Activated naive CD8-positive, alpha-beta T cell treated with anti-CD3 and anti-CD28 coated beads for 36 hours (primary cell): ENCODE measurements at regions not wholly inside any gene's neighbourhood (a gene's known extent, or its start where the extent isn't known, plus 50 kb on each side); places are given as distances from the start of the nearest gene placed in this dataset.

Experiments used
- DNase-seq: peaks from one replicate; pipeline ENCODE4 v3.0.0; 2021
- H3K27ac Mint-ChIP-seq: one replicate; pipeline ENCODE4 v1.8.0; 2022; ENCODE audit warnings: mild to moderate bottlenecking, moderate library complexity, mixed read lengths
- H3K27me3 Mint-ChIP-seq: one replicate; pipeline ENCODE4 v1.8.0; 2022; ENCODE audit warnings: mild to moderate bottlenecking, mixed read lengths
- H3K36me3 Mint-ChIP-seq: one replicate; pipeline ENCODE4 v1.8.0; 2021; ENCODE audit warnings: mild to moderate bottlenecking, mixed read lengths
- H3K4me1 Mint-ChIP-seq: one replicate; pipeline ENCODE4 v1.8.0; 2021; ENCODE audit warnings: mixed read lengths
- H3K4me3 Mint-ChIP-seq: one replicate; pipeline ENCODE4 v1.8.0; 2022; ENCODE audit warnings: mild to moderate bottlenecking, moderate library complexity, mixed read lengths
- H3K9me3 Mint-ChIP-seq: one replicate; pipeline ENCODE4 v1.8.0; 2022; ENCODE audit warnings: mixed read lengths

DNA sequence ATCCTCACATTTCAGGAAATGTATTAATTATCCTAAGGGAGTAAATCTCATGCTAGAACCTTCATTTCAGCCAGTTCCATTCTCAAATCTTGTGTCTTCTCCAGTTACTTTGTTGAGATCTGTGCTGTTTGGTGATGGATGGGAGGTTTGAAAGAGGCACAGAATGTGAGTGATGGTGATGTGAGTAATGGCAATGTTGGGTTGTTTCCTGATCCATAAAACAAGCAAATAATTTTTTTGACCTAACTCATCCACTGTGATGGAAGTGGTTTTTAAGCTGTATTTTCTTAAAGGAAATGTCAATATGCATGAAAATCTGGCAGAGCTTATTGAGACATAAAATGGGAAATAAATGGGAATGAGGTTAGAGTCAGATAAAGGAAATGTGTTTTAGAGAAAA, 214.7 kb downstream of the CHRM3 start:
- no peak overlapping the region for H3K4me3 Mint-ChIP-seq
- DNase-seq, result no peak
- no peaks in the 10 kb centered on the region for H3K36me3 Mint-ChIP-seq
- peaks cover under 1% of the 10 kb centered on the region for H3K4me1 Mint-ChIP-seq
- H3K27ac Mint-ChIP-seq, result no peak overlapping the region
- H3K27me3 Mint-ChIP-seq, result no peaks in the 10 kb centered on the region
- peaks cover 1% of the 10 kb centered on the region for H3K9me3 Mint-ChIP-seq

DNA sequence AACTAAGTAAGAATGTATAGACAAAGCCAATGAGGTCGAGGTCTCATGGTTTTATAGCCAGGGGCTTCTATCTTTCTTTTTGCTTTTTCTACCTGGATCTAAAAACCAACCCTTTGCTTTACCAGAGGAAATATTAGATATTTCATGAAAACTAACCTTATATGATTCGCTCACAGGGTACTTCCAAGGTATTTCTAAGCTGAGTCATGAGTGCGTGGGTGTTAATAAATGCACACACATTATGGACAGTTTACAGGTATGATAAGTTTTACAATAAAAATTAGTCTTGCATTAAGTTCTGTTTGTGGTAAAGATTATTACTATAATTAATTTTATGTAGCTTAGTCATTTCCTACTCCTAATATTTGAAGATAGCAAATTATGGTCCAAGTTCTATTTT, 217.2 kb downstream of the CHRM3 start:
- Mint-ChIP-seq H3K4me1 (no peaks in the 10 kb centered on the region), H3K4me3 (no peak overlapping the region), H3K36me3 (no peaks in the 10 kb centered on the region), H3K27ac (no peak overlapping the region), H3K9me3 (peaks cover 1% of the 10 kb centered on the region), H3K27me3 (no peaks in the 10 kb centered on the region)
- DNase-seq, result no peak

DNA sequence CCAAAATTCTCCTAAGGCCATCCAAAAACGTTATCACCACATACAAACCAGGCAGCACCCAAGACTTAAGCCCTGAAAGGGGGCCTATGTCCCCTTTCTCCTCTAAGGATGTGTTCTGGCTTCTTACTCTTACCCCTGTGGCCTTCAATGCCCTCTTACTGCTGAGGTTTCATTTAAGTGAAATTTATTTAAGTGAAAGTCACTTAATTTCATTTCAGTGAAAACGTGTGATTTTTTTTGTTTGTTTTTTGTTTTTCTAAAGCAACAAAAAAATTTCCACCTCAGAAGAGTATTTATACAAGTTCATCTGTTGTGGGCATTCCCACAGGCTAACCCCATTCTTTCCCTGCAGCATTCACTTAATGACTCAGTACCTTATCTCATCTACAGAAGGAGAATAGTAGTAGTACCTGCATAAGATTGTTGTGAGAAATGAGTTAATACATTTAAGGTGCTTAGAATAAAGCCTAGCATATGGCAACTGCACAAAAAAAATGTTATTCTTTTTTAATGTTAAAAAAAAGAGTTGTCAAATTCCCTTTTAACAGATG, 220.6 kb downstream of the CHRM3 start:
- no peaks in the 10 kb centered on the region for H3K27me3 Mint-ChIP-seq
- no peak for DNase-seq
- no peaks in the 10 kb centered on the region for H3K36me3 Mint-ChIP-seq
- no peak overlapping the region for H3K27ac Mint-ChIP-seq
- no peaks in the 10 kb centered on the region for H3K4me1 Mint-ChIP-seq
- no peaks in the 10 kb centered on the region for H3K9me3 Mint-ChIP-seq
- H3K4me3 Mint-ChIP-seq, result no peak overlapping the region

DNA sequence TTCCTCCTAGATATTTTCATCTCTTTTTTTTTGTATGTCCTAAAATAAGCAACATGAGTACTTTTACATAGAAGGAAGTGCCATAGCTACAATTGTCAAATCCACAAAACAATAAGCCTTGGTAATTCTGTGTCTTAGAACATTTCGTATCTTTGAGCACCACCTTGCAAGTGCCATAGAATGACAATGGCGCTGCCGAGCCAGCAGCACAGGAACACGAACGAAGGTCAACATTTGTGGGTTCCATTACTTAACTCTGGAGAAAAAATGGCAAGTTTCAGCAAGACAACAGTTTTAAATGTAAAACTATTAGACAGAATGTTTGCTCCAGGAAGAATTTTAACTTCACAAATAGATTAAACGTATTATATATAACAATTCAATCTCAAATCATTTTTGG, 222.1 kb downstream of the CHRM3 start:
- Mint-ChIP-seq H3K27ac (no peak overlapping the region), H3K9me3 (no peaks in the 10 kb centered on the region), H3K4me1 (no peaks in the 10 kb centered on the region), H3K27me3 (no peaks in the 10 kb centered on the region), H3K4me3 (no peak overlapping the region), H3K36me3 (no peaks in the 10 kb centered on the region)
- no peak for DNase-seq

DNA sequence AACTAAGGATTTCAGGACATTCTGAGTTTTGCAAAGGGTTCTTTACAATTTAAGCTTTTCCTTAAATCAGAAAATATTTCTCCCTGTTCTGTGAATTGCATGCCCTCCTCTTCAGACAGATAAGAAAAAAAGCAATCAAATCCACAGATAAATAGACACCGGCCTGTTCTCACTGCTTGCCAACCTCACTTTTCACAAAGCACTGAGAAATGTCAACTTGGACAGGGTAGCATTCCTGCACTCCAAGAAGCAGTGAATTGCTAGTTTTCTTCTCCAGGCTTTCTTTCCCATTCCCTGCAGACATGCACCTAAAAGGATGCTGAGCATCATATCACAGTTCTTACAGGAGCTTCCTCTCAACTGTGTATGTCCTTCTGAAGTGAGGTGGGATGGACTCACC, 226.0 kb downstream of the CHRM3 start:
- H3K4me3 Mint-ChIP-seq, result no peak overlapping the region
- no peaks in the 10 kb centered on the region for H3K36me3 Mint-ChIP-seq
- no peaks in the 10 kb centered on the region for H3K27me3 Mint-ChIP-seq
- H3K9me3 Mint-ChIP-seq, result no peaks in the 10 kb centered on the region
- no peak for DNase-seq
- H3K4me1 Mint-ChIP-seq, result no peaks in the 10 kb centered on the region
- no peak overlapping the region for H3K27ac Mint-ChIP-seq

DNA sequence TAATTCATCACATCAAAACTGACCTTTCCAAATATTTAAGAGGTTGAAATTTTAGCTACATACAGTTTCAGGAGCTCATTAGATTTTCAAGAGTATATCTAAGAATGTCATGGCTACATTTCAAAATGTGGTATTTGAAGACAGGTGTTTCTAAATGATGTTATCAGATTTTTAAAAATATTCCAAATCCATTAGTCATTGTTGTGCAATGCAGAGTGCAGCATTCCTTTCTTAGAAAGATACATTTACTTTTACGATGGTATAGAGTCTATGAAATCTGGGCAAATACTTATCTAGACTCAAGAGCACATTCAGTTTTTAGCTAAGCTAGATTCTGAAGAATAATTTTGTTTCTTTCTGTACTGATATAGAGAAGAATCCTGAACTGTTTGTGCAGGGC, 230.3 kb downstream of the CHRM3 start:
- DNase-seq, result no peak
- Mint-ChIP-seq H3K27me3 (no peaks in the 10 kb centered on the region), H3K36me3 (no peaks in the 10 kb centered on the region), H3K27ac (no peak overlapping the region), H3K4me1 (no peaks in the 10 kb centered on the region), H3K9me3 (no peaks in the 10 kb centered on the region), H3K4me3 (no peak overlapping the region)

DNA sequence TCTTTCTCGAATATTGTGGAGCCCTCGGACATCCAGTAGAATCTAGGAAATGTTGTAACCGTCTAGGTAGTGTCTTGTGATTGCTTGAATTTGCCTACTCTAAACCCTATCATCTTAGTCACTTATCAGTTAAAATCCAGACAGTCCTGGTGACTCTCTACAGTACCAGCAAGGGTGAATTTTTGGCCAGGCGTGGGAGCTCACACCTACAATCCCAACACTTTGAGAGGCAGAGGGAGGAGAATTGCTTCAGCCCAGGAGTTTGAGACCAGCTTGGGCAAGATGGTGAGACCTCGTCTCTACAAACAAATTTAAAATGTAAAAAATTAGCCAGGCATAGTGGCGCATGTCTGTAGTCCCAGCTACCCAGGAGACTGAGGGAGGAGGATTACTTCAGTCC, 230.9 kb downstream of the CHRM3 start:
- peaks cover 1% of the 10 kb centered on the region for H3K9me3 Mint-ChIP-seq
- no peaks in the 10 kb centered on the region for H3K27me3 Mint-ChIP-seq
- H3K27ac Mint-ChIP-seq, result no peak overlapping the region

DNA sequence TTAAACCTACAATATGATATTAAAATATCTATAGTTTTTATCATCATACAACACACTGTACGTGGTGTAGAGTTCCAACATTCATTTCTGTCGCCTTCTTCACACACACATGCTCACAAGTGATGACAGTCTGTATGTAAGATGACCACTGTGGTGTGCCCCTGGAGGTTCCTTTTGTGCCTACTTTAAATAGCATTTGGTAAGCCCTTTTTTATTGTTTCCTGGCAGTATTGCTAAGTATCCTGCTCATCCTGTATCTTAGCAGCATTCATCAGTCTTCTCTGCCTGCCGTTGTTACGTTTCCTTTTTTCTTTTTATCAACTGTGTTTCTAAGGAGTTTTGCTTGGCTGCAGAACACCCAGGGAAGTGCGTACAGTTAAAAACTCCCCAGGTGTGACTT, 231.4 kb downstream of the CHRM3 start:
- H3K36me3 Mint-ChIP-seq, result no peaks in the 10 kb centered on the region
- no peak overlapping the region for H3K4me3 Mint-ChIP-seq
- no peaks in the 10 kb centered on the region for H3K27me3 Mint-ChIP-seq
- no peaks in the 10 kb centered on the region for H3K4me1 Mint-ChIP-seq
- peaks cover 4% of the 10 kb centered on the region for H3K9me3 Mint-ChIP-seq
- H3K27ac Mint-ChIP-seq, result no peak overlapping the region
- DNase-seq, result no peak

More for the DNA sequence above, 230.9 kb downstream of the CHRM3 start:
- Mint-ChIP-seq H3K36me3 (no peaks in the 10 kb centered on the region), H3K4me3 (no peak overlapping the region), H3K4me1 (no peaks in the 10 kb centered on the region)
- no peak for DNase-seq

DNA sequence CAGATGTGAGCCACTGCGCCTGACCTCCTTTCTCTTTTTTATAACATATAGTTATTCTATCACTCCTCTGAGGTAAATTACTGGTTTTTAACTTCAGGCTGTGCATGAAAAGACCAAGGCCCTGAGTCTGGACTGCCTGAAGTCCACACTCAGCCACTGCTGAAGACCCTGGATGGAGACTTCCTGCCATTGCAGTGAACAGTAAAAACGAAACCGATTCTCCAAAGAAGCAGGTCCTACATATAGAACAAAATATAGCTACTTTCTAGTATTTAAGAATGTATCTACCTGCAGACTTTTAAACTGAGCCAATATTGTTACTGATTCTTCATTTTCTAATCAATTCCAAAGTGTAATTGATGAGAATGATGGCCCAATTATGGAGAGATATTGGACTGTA, 232.8 kb downstream of the CHRM3 start:
- H3K9me3 Mint-ChIP-seq, result peaks cover 4% of the 10 kb centered on the region
- H3K4me1 Mint-ChIP-seq, result no peaks in the 10 kb centered on the region
- no peak overlapping the region for H3K4me3 Mint-ChIP-seq
- no peaks in the 10 kb centered on the region for H3K36me3 Mint-ChIP-seq
- H3K27me3 Mint-ChIP-seq, result no peaks in the 10 kb centered on the region
- DNase-seq, result no peak
- no peak overlapping the region for H3K27ac Mint-ChIP-seq

DNA sequence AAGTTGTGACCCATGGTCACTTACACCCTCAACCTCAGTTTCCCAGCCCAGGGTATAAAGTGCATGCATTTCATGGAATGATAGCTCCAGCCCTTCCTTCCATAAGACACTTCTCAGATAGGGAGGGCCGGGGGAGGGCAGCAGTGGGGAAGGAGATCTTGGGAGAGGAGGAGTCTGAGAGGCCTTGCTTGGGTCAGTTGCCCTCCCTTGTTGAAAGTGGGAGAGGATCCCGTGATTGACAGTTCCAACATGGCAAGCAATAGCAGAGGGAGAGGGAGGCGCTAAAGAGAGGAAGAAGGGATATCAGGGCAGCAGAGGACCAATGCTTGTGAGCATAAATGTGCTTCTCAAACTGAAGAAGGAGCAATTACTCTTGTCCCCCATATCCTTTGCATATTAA, 244.4 kb downstream of the CHRM3 start:
- H3K4me1 Mint-ChIP-seq, result peaks cover 2% of the 10 kb centered on the region
- H3K27me3 Mint-ChIP-seq, result no peaks in the 10 kb centered on the region
- no peaks in the 10 kb centered on the region for H3K36me3 Mint-ChIP-seq
- DNase-seq, result no peak
- no peak overlapping the region for H3K27ac Mint-ChIP-seq
- no peak overlapping the region for H3K4me3 Mint-ChIP-seq
- no peaks in the 10 kb centered on the region for H3K9me3 Mint-ChIP-seq

DNA sequence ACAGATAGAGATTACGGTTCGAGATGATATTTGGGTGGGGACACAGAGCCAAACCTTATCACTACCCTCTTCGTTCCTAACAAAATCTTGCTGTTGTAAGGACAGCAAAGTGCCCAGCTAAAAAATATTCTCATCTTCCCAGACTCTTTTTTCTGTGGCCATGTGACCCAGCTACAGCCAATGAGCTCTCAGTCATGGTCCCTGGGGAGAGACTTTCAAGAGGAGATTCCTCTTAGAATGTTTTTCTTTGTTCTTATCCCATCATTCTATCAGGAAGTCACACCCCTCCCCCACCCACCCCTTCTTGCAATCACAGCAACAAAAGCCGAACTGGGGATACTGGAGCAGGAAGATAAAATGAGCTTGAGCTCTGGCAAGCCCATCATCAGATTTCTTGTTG, 247.1 kb downstream of the CHRM3 start:
- DNase-seq, result no peak
- Mint-ChIP-seq H3K9me3 (peaks cover 1% of the 10 kb centered on the region), H3K36me3 (no peaks in the 10 kb centered on the region), H3K4me1 (peaks cover 2% of the 10 kb centered on the region), H3K27ac (no peak overlapping the region), H3K27me3 (no peaks in the 10 kb centered on the region), H3K4me3 (no peak overlapping the region)

DNA sequence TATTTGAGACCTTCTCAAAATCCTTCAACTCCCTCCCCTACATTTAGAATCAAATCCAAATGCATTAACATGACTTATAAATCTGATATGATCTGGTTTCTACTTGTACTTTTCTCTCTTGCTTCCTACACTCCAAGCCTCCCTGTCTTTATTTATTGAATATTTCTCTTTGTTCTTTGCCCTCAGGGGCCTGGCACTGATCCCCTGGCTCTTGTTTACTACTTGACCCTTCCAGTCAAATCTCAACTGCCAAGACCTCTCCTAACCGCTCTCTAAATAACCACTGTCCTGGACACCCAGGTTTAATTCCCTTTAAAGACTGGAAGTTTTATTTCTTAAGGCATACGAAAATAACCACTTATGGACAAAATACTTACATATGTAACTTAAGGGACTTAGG, 248.9 kb downstream of the CHRM3 start:
- H3K36me3 Mint-ChIP-seq, result no peaks in the 10 kb centered on the region
- H3K27me3 Mint-ChIP-seq, result no peaks in the 10 kb centered on the region
- no peak for DNase-seq
- H3K4me3 Mint-ChIP-seq, result no peak overlapping the region
- no peak overlapping the region for H3K27ac Mint-ChIP-seq
- peaks cover 2% of the 10 kb centered on the region for H3K9me3 Mint-ChIP-seq
- H3K4me1 Mint-ChIP-seq, result no peaks in the 10 kb centered on the region

DNA sequence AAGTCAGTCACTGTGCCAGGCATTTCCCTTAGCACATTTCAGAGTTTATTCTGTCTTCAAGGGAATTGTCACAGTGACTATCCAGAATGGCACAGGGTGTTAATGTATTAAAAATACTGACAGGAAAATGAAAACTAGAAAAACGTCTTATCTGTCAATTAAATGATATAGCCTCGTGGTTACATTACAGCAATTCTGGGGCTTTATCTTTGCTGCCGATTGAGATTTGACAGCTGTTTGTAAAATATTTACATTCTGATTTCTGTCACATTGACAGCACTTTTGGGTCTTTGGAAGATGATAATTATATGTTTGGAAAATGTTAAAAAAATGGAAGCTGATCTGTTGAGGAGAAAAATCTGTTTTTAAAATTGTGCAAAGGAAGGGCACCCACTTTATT, 250.0 kb downstream of the CHRM3 start:
- Mint-ChIP-seq H3K9me3 (peaks cover 5% of the 10 kb centered on the region), H3K27me3 (no peaks in the 10 kb centered on the region), H3K36me3 (peaks cover 4% of the 10 kb centered on the region), H3K4me1 (no peaks in the 10 kb centered on the region), H3K4me3 (no peak overlapping the region), H3K27ac (no peak overlapping the region)
- DNase-seq, result no peak

DNA sequence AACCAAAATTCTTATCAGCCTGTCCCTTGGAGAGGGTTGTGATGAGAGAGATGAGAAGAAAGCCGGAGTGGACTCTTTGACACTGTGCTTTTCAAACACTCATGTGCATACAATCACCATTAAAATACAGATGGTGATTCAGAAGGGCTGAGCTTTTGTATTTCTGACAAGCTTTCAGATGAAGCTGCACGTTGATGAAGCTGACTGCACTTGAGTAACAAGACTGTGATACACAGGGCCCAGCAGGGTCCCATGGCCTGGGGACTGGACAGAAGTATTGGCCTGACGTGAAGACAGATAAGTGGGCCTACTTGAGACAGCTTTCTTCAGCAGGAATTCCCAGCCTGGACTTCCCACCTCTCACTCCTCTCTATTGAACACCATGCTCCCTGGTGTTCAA, 258.2 kb downstream of the CHRM3 start:
- Mint-ChIP-seq H3K27ac (no peak overlapping the region), H3K9me3 (peaks cover 7% of the 10 kb centered on the region), H3K27me3 (no peaks in the 10 kb centered on the region), H3K4me1 (no peaks in the 10 kb centered on the region), H3K4me3 (no peak overlapping the region), H3K36me3 (peaks cover 7% of the 10 kb centered on the region)
- no peak for DNase-seq

DNA sequence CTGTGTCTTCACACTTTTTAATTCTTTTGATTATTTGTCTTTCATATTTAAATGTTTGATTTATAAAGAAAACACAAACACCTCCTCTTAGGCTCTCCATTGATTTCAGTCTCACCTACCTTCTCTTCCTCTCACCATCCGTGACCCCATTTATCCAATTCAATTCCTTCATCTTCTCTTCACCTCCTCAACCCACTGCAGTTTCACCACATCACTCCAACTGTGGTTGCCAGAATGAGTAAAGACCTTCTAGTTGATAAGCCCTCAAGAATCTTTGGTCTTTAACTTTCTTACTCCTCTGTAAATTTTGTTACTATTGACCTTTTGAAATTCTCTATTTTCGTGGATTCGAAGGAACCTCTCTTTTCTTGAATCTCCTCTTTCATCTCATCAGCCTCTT, 260.7 kb downstream of the CHRM3 start:
- peak; percentile 18 for DNase-seq
- H3K4me3 Mint-ChIP-seq, result no peak overlapping the region

DNA sequence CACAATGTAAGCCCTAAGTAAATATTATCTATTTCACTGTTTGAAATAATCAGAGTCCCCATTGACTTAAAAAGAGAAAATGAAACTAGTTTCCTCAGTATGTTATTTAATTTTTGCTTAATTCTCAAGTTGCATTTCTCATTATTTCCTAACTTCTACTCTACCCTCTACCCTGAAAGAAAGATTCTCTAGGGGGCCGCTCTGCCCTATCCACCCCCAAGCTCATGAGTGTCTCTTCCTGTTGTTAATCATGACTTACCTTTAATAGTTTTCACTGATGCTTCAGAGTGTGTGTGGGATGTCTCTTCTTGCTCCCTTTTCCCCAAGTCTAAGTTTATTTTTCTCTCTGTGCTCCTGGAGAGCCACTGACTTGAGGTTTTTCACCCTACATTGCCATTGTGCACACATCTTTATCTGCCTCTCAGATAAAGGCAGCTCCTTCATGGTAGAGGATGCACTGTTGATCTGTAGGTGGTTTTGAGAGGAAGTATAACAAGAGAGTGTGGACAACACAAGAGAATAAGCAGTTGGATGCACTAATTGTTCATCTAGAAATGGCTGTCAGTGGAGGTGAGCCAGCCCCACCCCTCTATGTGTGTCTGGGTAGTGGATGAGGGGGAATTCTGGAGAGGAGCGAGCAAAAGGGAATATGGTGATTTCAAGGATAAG, 261.7 kb downstream of the CHRM3 start:
- Mint-ChIP-seq H3K4me3 (no peak overlapping the region), H3K36me3 (no peaks in the 10 kb centered on the region), H3K27me3 (no peaks in the 10 kb centered on the region), H3K4me1 (no peaks in the 10 kb centered on the region), H3K9me3 (peaks cover 3% of the 10 kb centered on the region), H3K27ac (no peak overlapping the region)
- DNase-seq, result no peak

More for the DNA sequence above, 260.7 kb downstream of the CHRM3 start:
- H3K27me3 Mint-ChIP-seq, result no peaks in the 10 kb centered on the region
- H3K27ac Mint-ChIP-seq, result no peak overlapping the region
- H3K9me3 Mint-ChIP-seq, result peaks cover 5% of the 10 kb centered on the region
- H3K36me3 Mint-ChIP-seq, result peaks cover 3% of the 10 kb centered on the region
- no peaks in the 10 kb centered on the region for H3K4me1 Mint-ChIP-seq
